H9 (cell line): ENCODE measurements at regions not wholly inside any gene's neighbourhood (a gene's known extent, or its start where the extent isn't known, plus 50 kb on each side); places are given as distances from the start of the nearest gene placed in this dataset.

Experiments
- DNase-seq: peaks from one replicate; pipeline ENCODE4 v3.0.0-alpha.2; 2017
- H2AFZ ChIP-seq: one replicate; pipeline ENCODE4 v1.6.1; 2013; ENCODE audit warnings: mild to moderate bottlenecking, low read length, control low read depth, moderate library complexity
- H2AK5ac ChIP-seq: 2 replicates; pipeline ENCODE4 v1.6.1; 2013; ENCODE audit warnings: low read length, control low read depth, mixed read lengths; ENCODE audit not compliant: insufficient read length
- H2BK120ac ChIP-seq: one replicate; pipeline ENCODE4 v1.6.1; 2013; ENCODE audit warnings: low read depth, mild to moderate bottlenecking, low read length, control low read depth, inconsistent platforms; ENCODE audit not compliant: poor library complexity, severe bottlenecking
- H2BK12ac ChIP-seq: 2 replicates; pipeline ENCODE4 v1.6.1; 2013; ENCODE audit warnings: low read length, control low read depth, mixed read lengths, low read depth; ENCODE audit not compliant: insufficient read length
- H2BK15ac ChIP-seq: 2 replicates; pipeline ENCODE4 v1.6.1; 2013; ENCODE audit warnings: low read depth, low read length, control low read depth
- H2BK20ac ChIP-seq: one replicate; pipeline ENCODE4 v1.6.1; 2013; ENCODE audit warnings: low read depth, mild to moderate bottlenecking, low read length, control low read depth, inconsistent platforms; ENCODE audit not compliant: poor library complexity, severe bottlenecking
- H2BK5ac ChIP-seq: 2 replicates; pipeline ENCODE4 v1.6.1; 2013; ENCODE audit warnings: low read length, control low read depth, mixed read lengths; ENCODE audit not compliant: insufficient read length
- H3K14ac ChIP-seq: 2 replicates; pipeline ENCODE4 v1.6.1; 2013; ENCODE audit warnings: low read length, control low read depth; ENCODE audit not compliant: insufficient read depth
- H3K18ac ChIP-seq: 2 replicates; pipeline ENCODE4 v1.6.1; 2013; ENCODE audit warnings: low read depth, mild to moderate bottlenecking, mixed read lengths, low read length, control low read depth; ENCODE audit not compliant: insufficient read length
- H3K23ac ChIP-seq: 2 replicates; pipeline ENCODE4 v1.6.1; 2013; ENCODE audit warnings: low read length, control low read depth, mixed read lengths, low read depth; ENCODE audit not compliant: insufficient read length
- H3K23me2 ChIP-seq: 2 replicates; pipeline ENCODE4 v1.6.1; 2013; ENCODE audit warnings: low read depth, mild to moderate bottlenecking, mixed read lengths, low read length, control low read depth; ENCODE audit not compliant: insufficient read length, poor library complexity, severe bottlenecking
- H3K27ac ChIP-seq: 2 replicates; pipeline ENCODE4 v1.5.1; 2013; ENCODE audit warnings: low read length, control low read depth, mixed read lengths, low read depth; ENCODE audit not compliant: insufficient read length
- H3K27me3 ChIP-seq: 2 replicates; pipeline ENCODE4 v1.6.1; 2013; ENCODE audit warnings: low read length, control low read depth, inconsistent platforms; ENCODE audit not compliant: insufficient read depth
- H3K4ac ChIP-seq: 2 replicates; pipeline ENCODE4 v1.6.1; 2013; ENCODE audit warnings: low read depth, mild to moderate bottlenecking, control low read depth, inconsistent platforms, low read length, moderate library complexity
- H3K4me1 ChIP-seq: 2 replicates; pipeline ENCODE4 v1.6.1; 2013; ENCODE audit warnings: low read length, control low read depth, inconsistent platforms; ENCODE audit not compliant: insufficient read depth
- H3K4me2 ChIP-seq: 2 replicates; pipeline ENCODE4 v1.6.1; 2013; ENCODE audit warnings: low read length, control low read depth, mixed read lengths; ENCODE audit not compliant: insufficient read length, insufficient read depth
- H3K56ac ChIP-seq: 2 replicates; pipeline ENCODE4 v1.6.1; 2013; ENCODE audit warnings: low read depth, mild to moderate bottlenecking, mixed read lengths, low read length, control low read depth; ENCODE audit not compliant: insufficient read length
- H3K79me1 ChIP-seq: 2 replicates; pipeline ENCODE4 v1.6.1; 2013; ENCODE audit warnings: low read depth, mild to moderate bottlenecking, moderate library complexity, low read length, control low read depth, inconsistent platforms; ENCODE audit not compliant: insufficient read depth, poor library complexity, severe bottlenecking
- H3K79me2 ChIP-seq: 2 replicates; pipeline ENCODE4 v1.6.1; 2013; ENCODE audit warnings: low read length, control low read depth, inconsistent platforms; ENCODE audit not compliant: insufficient read depth
- H3K9ac ChIP-seq: 2 replicates; pipeline ENCODE4 v1.6.1; 2013; ENCODE audit warnings: low read length, control low read depth, mixed read lengths; ENCODE audit not compliant: insufficient read length; ENCODE audit errors: extremely low read depth
- H3K9me3 ChIP-seq: one replicate; pipeline ENCODE4 v1.6.1; 2013; ENCODE audit warnings: low read depth, low read length, inconsistent platforms; ENCODE audit not compliant: control insufficient read depth
- H3T11ph ChIP-seq: one replicate; pipeline ENCODE4 v1.6.1; 2013; ENCODE audit warnings: mild to moderate bottlenecking, low read length, control low read depth, inconsistent platforms
- H4K20me1 ChIP-seq: one replicate; pipeline ENCODE4 v1.6.1; 2013; ENCODE audit not compliant: control insufficient read depth, insufficient read length, insufficient read depth
- H4K5ac ChIP-seq: 2 replicates; pipeline ENCODE4 v1.6.1; 2013; ENCODE audit warnings: low read depth, mild to moderate bottlenecking, mixed read lengths, low read length, control low read depth; ENCODE audit not compliant: insufficient read length
- H4K8ac ChIP-seq: replicated peaks from 2 replicates; pipeline ENCODE4 v1.6.1; 2013; ENCODE audit warnings: low read length, control low read depth, mixed read lengths, low read depth; ENCODE audit not compliant: insufficient read length
- H4K91ac ChIP-seq: 2 replicates; pipeline ENCODE4 v1.6.1; 2013; ENCODE audit warnings: low read depth, mild to moderate bottlenecking, moderate library complexity, mixed read lengths, low read length, control low read depth; ENCODE audit not compliant: insufficient read length
- H3K27ac Mint-ChIP-seq, 3 experiments: 2 replicates in 2 of 3; 3 replicates in 1 of 3; pipeline ENCODE4 v1.8.0; 2020 to 2021; ENCODE audit warnings: mixed read lengths in 3 of 3, mild to moderate bottlenecking in 1 of 3, moderate library complexity in 1 of 3
- H3K27me3 Mint-ChIP-seq: 2 replicates; pipeline ENCODE4 v1.8.0; 2021; ENCODE audit warnings: low read depth, mild to moderate bottlenecking, moderate library complexity, mixed read lengths
- H3K36me3 Mint-ChIP-seq, 3 experiments: 2 replicates in 2 of 3; 3 replicates in 1 of 3; pipeline ENCODE4 v1.8.0; 2020 to 2021; ENCODE audit warnings: low read depth in 3 of 3, mixed read lengths in 3 of 3; ENCODE audit not compliant: insufficient read depth in 1 of 3
- H3K4me1 Mint-ChIP-seq, 2 experiments: 2 replicates each; pipeline ENCODE4 v1.8.0; 2020; ENCODE audit warnings: mixed read lengths in 2 of 2
- H3K4me3 Mint-ChIP-seq, 2 experiments: 2 replicates in 1 of 2; 3 replicates in 1 of 2; pipeline ENCODE4 v1.8.0; 2020 to 2021; ENCODE audit warnings: mild to moderate bottlenecking in 2 of 2, mixed read lengths in 2 of 2, moderate library complexity in 1 of 2
- H3K9me3 Mint-ChIP-seq, 2 experiments: 2 replicates in 1 of 2; 3 replicates in 1 of 2; pipeline ENCODE4 v1.8.0; 2020; ENCODE audit warnings: mild to moderate bottlenecking in 2 of 2, mixed read lengths in 2 of 2, moderate library complexity in 1 of 2
- CTCF ChIP-seq: fragments of 200-600 bp; sonication (generic); conservative IDR thresholded peaks from 3 replicates; pipeline ENCODE4 v1.8.0; 2021; ENCODE audit warnings: antibody characterized with exemption, mild to moderate bottlenecking
- WGBS: extraction: QIAGEN DNeasy Blood & Tissue Kit; methylation state at CpG from one replicate; pipeline ENCODE4 v1.1.7; 2013; ENCODE audit warnings: missing lambda C conversion rate, low lambda C conversion rate, mixed read lengths; ENCODE audit not compliant: insufficient read length; ENCODE audit errors: extremely low coverage; 5-methylcytosine and 5-hydroxymethylcytosine counted together

DNA sequence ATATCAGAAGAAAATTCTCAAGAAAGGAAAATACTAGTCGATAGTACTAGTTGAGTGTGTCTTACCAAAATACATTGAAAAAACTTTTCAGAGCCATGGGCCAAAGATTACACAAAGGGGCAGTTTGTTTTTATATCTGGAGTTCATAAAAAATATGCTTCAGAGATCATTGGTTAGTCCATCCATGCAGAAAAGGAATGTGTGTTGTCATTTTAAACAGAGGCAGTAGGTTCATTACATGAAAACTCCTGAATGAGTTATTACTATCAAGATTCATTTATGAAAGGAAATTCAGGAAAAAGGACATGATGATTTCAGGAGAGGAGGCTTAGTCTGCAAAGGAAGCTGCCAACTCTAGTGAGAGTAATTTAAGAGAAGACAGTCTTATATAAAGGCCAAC, 354.8 kb downstream of the AEBP2 start:
- Histone ChIP-seq H3K23ac (no peak overlapping the region), H3K4me1 (no peaks in the 10 kb centered on the region), H4K20me1 (no peaks in the 10 kb centered on the region), H3K56ac (no peak overlapping the region), H3T11ph (no peak overlapping the region), H2BK12ac (no peak overlapping the region), H3K9me3 (no peaks in the 10 kb centered on the region), H2AFZ (no peak overlapping the region), H2BK20ac (no peak overlapping the region), H2BK120ac (no peak overlapping the region), H3K27ac (no peak overlapping the region), H3K23me2 (no peaks in the 10 kb centered on the region), H2BK15ac (no peak overlapping the region), H3K9ac (no peak overlapping the region), H3K79me2 (no peaks in the 10 kb centered on the region), H4K91ac (no peak overlapping the region), H4K8ac (no peak overlapping the region), H3K4ac (no peak overlapping the region), H3K14ac (no peak overlapping the region), H3K79me1 (no peaks in the 10 kb centered on the region), H4K5ac (no peak overlapping the region), H2AK5ac (no peak overlapping the region), H3K4me2 (no peak overlapping the region), H2BK5ac (no peak overlapping the region), H3K27me3 (no peaks in the 10 kb centered on the region), H3K18ac (no peak overlapping the region)
- DNase-seq = no peak
- peaks cover 0 to 4% (median 2%) of the 10 kb centered on the region in 3 experiments; a peak in 2 of 7 replicates for H3K36me3 Mint-ChIP-seq
- no peak overlapping the region for H3K27ac Mint-ChIP-seq
- no peak overlapping the region for H3K4me3 Mint-ChIP-seq
- no peaks in the 10 kb centered on the region for H3K27me3 Mint-ChIP-seq
- TF ChIP-seq CTCF = no peak
- peaks cover 0 to 3% of the 10 kb centered on the region in 2 experiments; a peak in 2 of 5 replicates for H3K9me3 Mint-ChIP-seq
- H3K4me1 Mint-ChIP-seq = no peaks in the 10 kb centered on the region
- WGBS = no CpG with 5 or more reads among the region's 1 CpG
